ENCODE measurements at regions not wholly inside any gene's neighbourhood (a gene's known extent, or its start where the extent isn't known, plus 50 kb on each side); places are given as distances from the start of the nearest gene placed in this dataset.

- DNase-seq, result no peak
- Histone ChIP-seq H3K27ac (ENCODE audit: insufficient read depth, low read length, poor library complexity, severe bottlenecking) (no peak overlapping the region), H3K36me3 (ENCODE audit: control insufficient read depth, insufficient read depth, low read length) (no peaks in the 10 kb centered on the region), H3K4me1 (ENCODE audit: control insufficient read depth, insufficient read depth, low read length, poor library complexity, severe bottlenecking) (no peaks in the 10 kb centered on the region), H3K9me3 (ENCODE audit: control insufficient read depth, low read length) (no peaks in the 10 kb centered on the region), H3K27me3 (replicated peaks; ENCODE audit: control insufficient read depth, insufficient read depth, low read length, poor library complexity, severe bottlenecking) (no peaks in the 10 kb centered on the region), H3K4me3 (ENCODE audit: insufficient read depth, low read depth, low read length, poor library complexity, severe bottlenecking) (no peak overlapping the region)
These were observed 57.9 kb upstream of the SLC38A2 start for GRCh38 chr12:46430340-46430948.
